AG20443 (cell line): ENCODE measurements at regions not wholly inside any gene's neighbourhood (a gene's known extent, or its start where the extent isn't known, plus 50 kb on each side); places are given as distances from the start of the nearest gene placed in this dataset.
"Not testable (repeated sequence)": the region's sequence is repeated elsewhere in the genome, so short reads cannot be mapped to it uniquely, and the experiment has no call there.

Source experiments
- DNase-seq: peaks from one replicate; pipeline ENCODE4 v3.0.0; 2012; ENCODE audit warnings: low spot score, mixed read lengths

GRCh38 chr17:31748881-31749280, 110.2 kb downstream of the COPRS start:
- DNase-seq, result no peak

- DNase-seq, result no peak
Observed at GRCh38 chr17:31746884-31747495, 112.1 kb downstream of the COPRS start.

- no peak for DNase-seq
Observed at GRCh38 chr17:31745964-31746600, 113.0 kb downstream of the COPRS start.

GRCh38 chr17:31744511-31744951, 114.5 kb downstream of the COPRS start:
- DNase-seq, result no peak

GRCh38 chr17:31743797-31744196, 115.2 kb downstream of the COPRS start:
- DNase-seq, result peak; percentile 55

- DNase-seq, result no peak
Observed at GRCh38 chr17:31741371-31741770, 117.7 kb downstream of the COPRS start.

GRCh38 chr17:31740611-31741082, 118.4 kb downstream of the COPRS start:
- DNase-seq, result peak; percentile 90

- peak; percentile 53 for DNase-seq
Observed at GRCh38 chr17:31738996-31739699, 119.9 kb downstream of the COPRS start.

GRCh38 chr17:31738488-31738887, 120.6 kb downstream of the COPRS start:
- no peak for DNase-seq

GRCh38 chr17:31738067-31738466, 121.0 kb downstream of the COPRS start:
- no peak for DNase-seq

- no peak for DNase-seq
Observed at GRCh38 chr17:31736855-31737625, 122.0 kb downstream of the COPRS start.

- DNase-seq, result no peak
Observed at GRCh38 chr17:31733326-31733725, 125.7 kb downstream of the COPRS start.

GRCh38 chr17:31731585-31732154, 127.4 kb downstream of the COPRS start:
- DNase-seq, result not testable (repeated sequence)

GRCh38 chr17:31731118-31731517, 127.9 kb downstream of the COPRS start:
- no peak for DNase-seq

GRCh38 chr17:31726980-31727427, 132.0 kb downstream of the COPRS start:
- DNase-seq, result no peak

- DNase-seq, result no peak
Observed at GRCh38 chr17:31724619-31725018, 134.4 kb downstream of the COPRS start.

- peak; percentile 37 for DNase-seq
Observed at GRCh38 chr17:31724026-31724425, 135.0 kb downstream of the COPRS start.

- DNase-seq, result peak; percentile 49
Observed at GRCh38 chr17:31722251-31723056, 136.6 kb downstream of the COPRS start.

GRCh38 chr17:31721291-31722025, 137.6 kb downstream of the COPRS start:
- DNase-seq, result no peak

- DNase-seq, result not testable (repeated sequence)
Observed at GRCh38 chr17:31717251-31717650, 141.8 kb downstream of the COPRS start.
